GM12872 (cell line): ENCODE measurements at regions not wholly inside any gene's neighbourhood (a gene's known extent, or its start where the extent isn't known, plus 50 kb on each side); places are given as distances from the start of the nearest gene placed in this dataset.

Experiments used
- CTCF ChIP-seq: IDR thresholded peaks from 3 replicates; pipeline ENCODE4 v1.5.1; 2011; ENCODE audit warnings: low read depth, mild to moderate bottlenecking, low read length, moderate library complexity; ENCODE audit not compliant: insufficient read depth

- TF ChIP-seq CTCF: no peak
Measured at GRCh38 chr12:93081810-93082165, 152.7 kb upstream of the EEA1 start.

- no peak for TF ChIP-seq CTCF
Measured at GRCh38 chr12:93085383-93086287, 156.5 kb upstream of the EEA1 start.

- TF ChIP-seq CTCF: no peak
Measured at GRCh38 chr12:93086288-93086727, 157.2 kb upstream of the EEA1 start.

- no peak for TF ChIP-seq CTCF
Measured at GRCh38 chr12:93087840-93088610, 158.9 kb upstream of the EEA1 start.

GRCh38 chr12:93089805-93090569 lies 160.9 kb upstream of the EEA1 start:
- TF ChIP-seq CTCF: no peak

- TF ChIP-seq CTCF: no peak
Measured at GRCh38 chr12:93090731-93091172, 161.7 kb upstream of the EEA1 start.
